ENCODE measurements at regions not wholly inside any gene's neighbourhood (a gene's known extent, or its start where the extent isn't known, plus 50 kb on each side); places are given as distances from the start of the nearest gene placed in this dataset.

GRCh38 chr2:222076973-222077690, 221.7 kb downstream of the PAX3 start (continued):
- TF ChIP-seq GABPA (IDR thresholded peaks at IDR 0.05; ENCODE audit: borderline replicate concordance, insufficient read depth, low read length) (no peak), CREB1 (IDR thresholded peaks at IDR 0.05) (no peak), KDM1A (IDR thresholded peaks at IDR 0.05; ENCODE audit: borderline replicate concordance, low read length) (no peak)

Data from H1 (cell line).